Aorta (tissue), 5 donors: ENCODE measurements at regions not wholly inside any gene's neighbourhood (a gene's known extent, or its start where the extent isn't known, plus 50 kb on each side); places are given as distances from the start of the nearest gene placed in this dataset.

Experiments
- ATAC-seq: fragments of 200-7000 bp; cut with Tn5 transposase; one replicate; pipeline ENCODE4 v1.9.1; 2022; ENCODE audit warnings: moderate library complexity; ENCODE audit not compliant: low FRiP score
- DNase-seq, 2 donors: peaks; one replicate each; pipeline ENCODE4 v3.0.0-alpha.2; 2020
- H3K27ac ChIP-seq, 2 donors: one replicate each; pipeline ENCODE4 v1.5.1; 2013; ENCODE audit warnings: low read length in 2 of 2, mild to moderate bottlenecking in 2 of 2, moderate library complexity in 2 of 2, control low read depth in 1 of 2, inconsistent platforms in 1 of 2, low read depth in 1 of 2
- H3K27me3 ChIP-seq, 2 donors: one replicate each; pipeline ENCODE4 v1.6.1; 2013; ENCODE audit warnings: control low read depth in 1 of 2, low read length in 1 of 2, mild to moderate bottlenecking in 1 of 2, moderate library complexity in 1 of 2; ENCODE audit not compliant: insufficient read depth in 2 of 2, control insufficient read depth in 1 of 2
- H3K36me3 ChIP-seq, 2 donors: one replicate each; pipeline ENCODE4 v1.6.1; 2013; ENCODE audit warnings: control low read depth in 1 of 2, low read length in 1 of 2, mild to moderate bottlenecking in 1 of 2; ENCODE audit not compliant: insufficient read depth in 2 of 2, control insufficient read depth in 1 of 2
- H3K4me1 ChIP-seq, 2 donors: one replicate each; pipeline ENCODE4 v1.6.1; 2013; ENCODE audit warnings: low read length in 2 of 2, control low read depth in 1 of 2, mild to moderate bottlenecking in 1 of 2, moderate library complexity in 1 of 2; ENCODE audit not compliant: insufficient read depth in 2 of 2, control insufficient read depth in 1 of 2
- H3K4me3 ChIP-seq, 2 donors: one replicate each; pipeline ENCODE4 v1.5.1; 2013; ENCODE audit warnings: low read length in 2 of 2, control low read depth in 1 of 2, mild to moderate bottlenecking in 1 of 2
- H3K9me3 ChIP-seq: one replicate; pipeline ENCODE4 v1.6.1; 2013; ENCODE audit warnings: mild to moderate bottlenecking, low read length; ENCODE audit not compliant: control insufficient read depth
- WGBS, 2 donors: extraction: QIAGEN DNeasy Blood & Tissue Kit; methylation state at CpG; one replicate each; pipeline ENCODE4 v1.1.7; 2013; 5-methylcytosine and 5-hydroxymethylcytosine counted together
- intact Hi-C, 2 donors: fragments of 100-400 bp; cut with DNase I; formaldehyde crosslinking; loops; one replicate each; pipeline versions ENCODE4 v1.14.2 to v1.15.0; 2022
- donor health status: healthy with polysubstance abuse.
- donor health status: Bipolar disorder and iron deficiency.
- donor health status: DM: no; HTN: no; CAD: no.
- donor health status: DM: no; HTN: no; CAD: no.
- donor health status: DM: yes; HTN: yes; CAD: no.

GRCh38 chr3:13152826-13153710 is 79.8 kb upstream of the IQSEC1 start:
- H3K9me3 ChIP-seq = peaks cover 4% of the 10 kb centered on the region
- no peaks in the 10 kb centered on the region for H3K36me3 ChIP-seq
- DNase-seq = peak in 1 of 2 donors; percentile 39
- H3K4me1 ChIP-seq = no peaks in the 10 kb centered on the region
- 59 to 63% methylated on average over 11 of the region's 11 CpGs for WGBS, 2 donors
- H3K27ac ChIP-seq = no peak overlapping the region
- no peak for ATAC-seq
- H3K27me3 ChIP-seq = no peaks in the 10 kb centered on the region
- H3K4me3 ChIP-seq = no peak overlapping the region
- intact Hi-C loops = no loop called here

GRCh38 chr3:13150624-13151023 is 77.4 kb upstream of the IQSEC1 start:
- Histone ChIP-seq H3K9me3 (peaks cover 1% of the 10 kb centered on the region), H3K4me3 (no peak overlapping the region), H3K36me3 (no peaks in the 10 kb centered on the region), H3K27ac (no peak overlapping the region), H3K4me1 (no peaks in the 10 kb centered on the region), H3K27me3 (no peaks in the 10 kb centered on the region)
- peak in 1 of 2 donors; percentile 50 for DNase-seq
- intact Hi-C loops = no loop called here
- ATAC-seq = no peak
- WGBS, 2 donors = 83 to 86% methylated on average over 5 of the region's 5 CpGs

GRCh38 chr3:13149330-13150108 is 76.3 kb upstream of the IQSEC1 start:
- Histone ChIP-seq H3K9me3 (peaks cover 1% of the 10 kb centered on the region), H3K4me3 (no peak overlapping the region)
- peak in 1 of 2 donors; percentile 45 for DNase-seq

GRCh38 chr3:13148561-13149329 is 75.5 kb upstream of the IQSEC1 start:
- WGBS, 2 donors = 45 to 56% methylated on average over 13 of the region's 13 CpGs
- Histone ChIP-seq H3K27me3 (no peaks in the 10 kb centered on the region), H3K4me3 (no peak overlapping the region), H3K4me1 (no peaks in the 10 kb centered on the region), H3K27ac (no peak overlapping the region), H3K36me3 (no peaks in the 10 kb centered on the region), H3K9me3 (peaks cover 1% of the 10 kb centered on the region)
- DNase-seq = peak in 1 of 2 donors; percentile 63
- intact Hi-C loops = no loop called here
- no peak for ATAC-seq

More at GRCh38 chr3:13149330-13150108, 76.3 kb upstream of the IQSEC1 start:
- H3K27ac ChIP-seq = no peak overlapping the region
- intact Hi-C loops = no loop called here
- WGBS, 2 donors = 44 to 51% methylated on average over 19 of the region's 19 CpGs
- H3K27me3 ChIP-seq = no peaks in the 10 kb centered on the region
- no peak for ATAC-seq
- no peaks in the 10 kb centered on the region for H3K4me1 ChIP-seq
- no peaks in the 10 kb centered on the region for H3K36me3 ChIP-seq

GRCh38 chr3:13148126-13148525 is 74.9 kb upstream of the IQSEC1 start:
- ATAC-seq (no peak), DNase-seq (peak in 1 of 2 donors; percentile 51)
- Histone ChIP-seq H3K4me1 (no peaks in the 10 kb centered on the region), H3K9me3 (peaks cover 1% of the 10 kb centered on the region), H3K27me3 (no peaks in the 10 kb centered on the region), H3K27ac (no peak overlapping the region), H3K36me3 (no peaks in the 10 kb centered on the region), H3K4me3 (no peak overlapping the region)
- WGBS, 2 donors = 77% methylated on average over 8 of the region's 8 CpGs
- intact Hi-C loops = no loop called here

GRCh38 chr3:13147344-13147743 is 74.1 kb upstream of the IQSEC1 start:
- no peak overlapping the region for H3K4me3 ChIP-seq
- no peaks in the 10 kb centered on the region for H3K4me1 ChIP-seq
- H3K36me3 ChIP-seq = no peaks in the 10 kb centered on the region
- WGBS, 2 donors = 83 to 85% methylated on average over 4 of the region's 4 CpGs
- H3K27ac ChIP-seq = no peak overlapping the region
- H3K9me3 ChIP-seq = peaks cover 1% of the 10 kb centered on the region
- intact Hi-C loops = no loop called here
- ATAC-seq = no peak
- H3K27me3 ChIP-seq = no peaks in the 10 kb centered on the region
- DNase-seq = no peak

- DNase-seq (peak in 1 of 2 donors; percentile 23), ATAC-seq (no peak)
- Histone ChIP-seq H3K27ac (no peak overlapping the region), H3K4me1 (no peaks in the 10 kb centered on the region), H3K36me3 (no peaks in the 10 kb centered on the region), H3K27me3 (no peaks in the 10 kb centered on the region), H3K4me3 (no peak overlapping the region), H3K9me3 (peaks cover 1% of the 10 kb centered on the region)
- intact Hi-C loops = no loop called here
- WGBS, 2 donors = 79 to 82% methylated on average over 9 of the region's 9 CpGs
Observed at GRCh38 chr3:13146643-13147143, 73.5 kb upstream of the IQSEC1 start.

GRCh38 chr3:13145826-13146642 is 72.8 kb upstream of the IQSEC1 start:
- WGBS, 2 donors = 54 to 64% methylated on average over 16 of the region's 16 CpGs
- peak in 1 of 2 donors; percentile 20 for DNase-seq

More at GRCh38 chr3:13145826-13146642, 72.8 kb upstream of the IQSEC1 start:
- intact Hi-C loops = no loop called here
- Histone ChIP-seq H3K4me3 (no peak overlapping the region), H3K4me1 (no peaks in the 10 kb centered on the region), H3K27me3 (no peaks in the 10 kb centered on the region), H3K9me3 (no peaks in the 10 kb centered on the region), H3K36me3 (no peaks in the 10 kb centered on the region), H3K27ac (no peak overlapping the region)
- no peak for ATAC-seq
